HEK293 (cell line): ENCODE measurements at regions not wholly inside any gene's neighbourhood (a gene's known extent, or its start where the extent isn't known, plus 50 kb on each side); places are given as distances from the start of the nearest gene placed in this dataset.

Experiments used
- CTCF ChIA-PET: fragments of 350-600 bp; formaldehyde crosslinking; extraction: SDS; loops from one replicate; lab custom pipeline; 2021; ENCODE audit warnings: antibody characterized with exemption; lab: Yijun Ruan, JAX
- POLR2A ChIA-PET: fragments of 300-600 bp; formaldehyde crosslinking; extraction: SDS; loops from one replicate; lab custom pipeline; 2020; ENCODE audit warnings: antibody characterized with exemption, inconsistent platforms; lab: Yijun Ruan, JAX
- H3K27ac ChIP-seq: fragments of 200-500 bp; sonication (Bioruptor generic); 2 replicates; pipeline ENCODE4 v1.5.1; 2014; ENCODE audit warnings: low read depth, low read length, control low read depth, inconsistent platforms; ENCODE audit errors: extremely low read depth
- H3K36me3 ChIP-seq, 2 experiments: fragments of 200-500 bp in 1 of 2; sonication (Bioruptor generic) in 1 of 2; 1 replicate in 1 of 2; 2 replicates in 1 of 2; pipeline ENCODE4 v1.5.1; 2014 to 2017; ENCODE audit warnings: inconsistent platforms in 2 of 2, low read length in 2 of 2; ENCODE audit not compliant: control insufficient read depth in 2 of 2, insufficient read depth in 1 of 2
- H3K4me1 ChIP-seq: fragments of 200-500 bp; sonication (Bioruptor generic); 2 replicates; pipeline ENCODE4 v1.5.1; 2014; ENCODE audit warnings: mild to moderate bottlenecking, low read length, inconsistent platforms; ENCODE audit not compliant: control insufficient read depth, insufficient read depth
- H3K4me3 ChIP-seq: 2 replicates; pipeline ENCODE4 v1.5.1; 2011; ENCODE audit warnings: low read depth, mild to moderate bottlenecking, control low read depth, low read length, moderate library complexity
- H3K9me3 ChIP-seq: fragments of 200-500 bp; sonication (Bioruptor generic); 2 replicates; pipeline ENCODE4 v1.5.1; 2014; ENCODE audit warnings: low read depth, low read length, inconsistent platforms; ENCODE audit not compliant: control insufficient read depth, insufficient read depth
- FEZF1 ChIP-seq: fragments of 450-650 bp; formaldehyde crosslinking; IDR thresholded peaks from 2 replicates; pipeline ENCODE4 v1.5.1; 2016; ENCODE audit warnings: missing biosample characterization, missing genetic modification characterization
- GFI1B ChIP-seq: fragments of 450-650 bp; formaldehyde crosslinking; IDR thresholded peaks from 2 replicates; pipeline ENCODE4 v1.5.1; 2016; ENCODE audit warnings: missing biosample characterization, missing genetic modification characterization
- GLIS1 ChIP-seq: fragments of 450-650 bp; formaldehyde crosslinking; IDR thresholded peaks from 2 replicates; pipeline ENCODE4 v1.5.1; 2016; ENCODE audit warnings: missing biosample characterization, missing genetic modification characterization
- HOXA7 ChIP-seq: sonication (generic); formaldehyde crosslinking; IDR thresholded peaks from 2 replicates; pipeline ENCODE4 v1.8.1; 2022; ENCODE audit warnings: missing genetic modification reagents, borderline replicate concordance
- HOXD13 ChIP-seq: sonication (generic); formaldehyde crosslinking; IDR thresholded peaks from 2 replicates; pipeline ENCODE4 v1.8.0; 2022; ENCODE audit warnings: missing genetic modification reagents, borderline replicate concordance
- KLF17 ChIP-seq: fragments of 450-650 bp; formaldehyde crosslinking; IDR thresholded peaks from 2 replicates; pipeline ENCODE4 v1.5.1; 2016; ENCODE audit warnings: missing biosample characterization, missing genetic modification characterization
- MZF1 ChIP-seq: fragments of 450-650 bp; formaldehyde crosslinking; IDR thresholded peaks from 2 replicates; pipeline ENCODE4 v1.5.1; 2017; ENCODE audit warnings: missing biosample characterization, missing genetic modification characterization, borderline replicate concordance
- YY1 ChIP-seq: fragments of 450-650 bp; formaldehyde crosslinking; IDR thresholded peaks from 2 replicates; pipeline ENCODE4 v1.5.1; 2018; ENCODE audit warnings: missing biosample characterization, missing genetic modification characterization
- ZBTB48 ChIP-seq: fragments of 450-650 bp; formaldehyde crosslinking; IDR thresholded peaks from 2 replicates; pipeline ENCODE4 v1.5.1; 2016; ENCODE audit warnings: missing biosample characterization, missing genetic modification characterization
- ZNF202 ChIP-seq: fragments of 450-650 bp; formaldehyde crosslinking; IDR thresholded peaks from 2 replicates; pipeline ENCODE4 v1.5.1; 2016; ENCODE audit warnings: missing biosample characterization, missing genetic modification characterization, borderline replicate concordance
- ZNF211 ChIP-seq: fragments of 450-650 bp; formaldehyde crosslinking; IDR thresholded peaks from 2 replicates; pipeline ENCODE4 v1.5.1; 2016; ENCODE audit warnings: low read depth, missing biosample characterization, missing genetic modification characterization
- ZNF23 ChIP-seq: fragments of 450-650 bp; formaldehyde crosslinking; IDR thresholded peaks from 2 replicates; pipeline ENCODE4 v1.5.1; 2016; ENCODE audit warnings: missing biosample characterization, missing genetic modification characterization, borderline replicate concordance
- ZNF391 ChIP-seq: fragments of 450-650 bp; formaldehyde crosslinking; IDR thresholded peaks from 2 replicates; pipeline ENCODE4 v1.5.1; 2016; ENCODE audit warnings: low read depth, missing biosample characterization, missing genetic modification characterization, borderline replicate concordance
- ZNF394 ChIP-seq: fragments of 450-650 bp; formaldehyde crosslinking; IDR thresholded peaks from 2 replicates; pipeline ENCODE4 v1.5.1; 2016; ENCODE audit warnings: missing biosample characterization, missing genetic modification characterization, mild to moderate bottlenecking, moderate library complexity, borderline replicate concordance
- ZNF423 ChIP-seq: fragments of 450-650 bp; formaldehyde crosslinking; IDR thresholded peaks from 2 replicates; pipeline ENCODE4 v1.5.1; 2016; ENCODE audit warnings: missing biosample characterization, missing genetic modification characterization
- ZNF510 ChIP-seq: fragments of 450-650 bp; formaldehyde crosslinking; IDR thresholded peaks from 2 replicates; pipeline ENCODE4 v1.5.1; 2018; ENCODE audit warnings: mild to moderate bottlenecking, missing genetic modification characterization, missing biosample characterization; ENCODE audit not compliant: insufficient replicate concordance
- ZNF580 ChIP-seq: fragments of 450-650 bp; formaldehyde crosslinking; IDR thresholded peaks from 2 replicates; pipeline ENCODE4 v1.5.1; 2016; ENCODE audit warnings: missing biosample characterization, missing genetic modification characterization
- ZNF610 ChIP-seq: fragments of 450-650 bp; formaldehyde crosslinking; IDR thresholded peaks from 2 replicates; pipeline ENCODE4 v1.5.1; 2016; ENCODE audit warnings: missing biosample characterization, missing genetic modification characterization, borderline replicate concordance
- ZNF645 ChIP-seq: fragments of 450-650 bp; formaldehyde crosslinking; IDR thresholded peaks from 2 replicates; pipeline ENCODE4; 2016; ENCODE audit warnings: missing biosample characterization, missing genetic modification characterization
- ZNF791 ChIP-seq: fragments of 450-650 bp; formaldehyde crosslinking; IDR thresholded peaks from 2 replicates; pipeline ENCODE4 v1.5.1; 2016; ENCODE audit warnings: missing biosample characterization, missing genetic modification characterization
- TF ChIP-seq, protein P1 (sequence below): fragments of 450-650 bp; formaldehyde crosslinking; IDR thresholded peaks from 2 replicates; pipeline ENCODE4 v1.5.1; 2016; ENCODE audit warnings: missing biosample characterization, missing genetic modification characterization
- TF ChIP-seq, protein P2 (sequence below): fragments of 450-650 bp; IDR thresholded peaks from 2 replicates; pipeline ENCODE4 v1.5.1; 2018; ENCODE audit warnings: missing biosample characterization, mild to moderate bottlenecking, missing genetic modification characterization
- TF ChIP-seq, protein P3 (sequence below): fragments of 450-650 bp; formaldehyde crosslinking; IDR thresholded peaks from 2 replicates; pipeline ENCODE4 v1.5.1; 2016; ENCODE audit warnings: missing biosample characterization, missing genetic modification characterization, low read depth
- TF ChIP-seq, protein P4 (sequence below): fragments of 450-650 bp; formaldehyde crosslinking; IDR thresholded peaks from 2 replicates; pipeline ENCODE4 v1.5.1; 2017; ENCODE audit warnings: missing biosample characterization, missing genetic modification characterization

DNA sequence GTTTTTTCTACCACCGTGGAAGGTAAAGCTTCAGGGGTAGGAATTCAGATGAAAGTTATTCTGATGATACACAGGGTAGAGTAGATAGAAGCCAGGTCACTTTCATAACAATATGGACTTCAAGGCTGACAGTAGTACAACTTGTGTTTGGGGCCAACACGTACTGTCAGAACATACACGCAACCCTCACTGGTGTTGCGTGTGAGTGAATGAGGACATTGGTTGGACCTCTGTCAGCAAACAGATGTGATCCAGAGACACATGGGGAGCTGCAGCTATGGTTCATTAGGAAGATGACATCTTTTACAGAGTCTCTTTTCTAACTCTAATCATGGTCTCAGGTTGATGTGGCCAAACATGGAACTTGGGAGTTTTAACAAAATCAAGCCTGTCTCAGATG, 70.1 kb upstream of the MOCS2 start:
- Histone ChIP-seq H3K36me3 (no peaks in the 10 kb centered on the region), H3K4me3 (no peak overlapping the region), H3K4me1 (no peaks in the 10 kb centered on the region), H3K9me3 (no peaks in the 10 kb centered on the region), H3K27ac (no peak overlapping the region)
- CTCF ChIA-PET = no interaction called here
- POLR2A ChIA-PET = no interaction called here
- TF ChIP-seq ZNF211 = no peak
- no peak for TF ChIP-seq ZNF423 (tag by site-specific recombination)
- no peak for TF ChIP-seq YY1
- no peak for TF ChIP-seq HOXD13 (CRISPR knock-in tag)
- TF ChIP-seq ZNF580 = no peak

DNA sequence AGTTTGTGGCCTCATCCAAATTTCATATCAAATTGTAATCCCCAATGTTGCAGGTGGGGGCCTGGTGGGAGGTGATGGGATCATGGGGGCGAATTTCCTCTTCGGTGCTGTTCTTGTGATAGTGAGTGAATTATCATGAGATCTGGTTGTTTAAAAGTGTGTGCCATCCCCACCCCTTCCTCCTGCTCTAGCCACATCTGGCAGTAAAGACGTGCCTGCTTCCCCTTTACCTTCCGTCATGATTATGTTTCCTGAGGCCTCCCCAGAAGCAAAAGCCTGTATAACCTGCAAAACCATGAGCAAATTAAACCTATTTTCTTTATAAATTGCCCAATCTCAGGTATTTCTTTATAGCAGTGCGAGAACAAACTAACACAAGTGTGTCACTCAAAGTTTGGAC, 71.0 kb upstream of the MOCS2 start:
- TF ChIP-seq HOXA7 = no peak
- TF ChIP-seq KLF17 = no peak
- TF ChIP-seq, protein P1, sequence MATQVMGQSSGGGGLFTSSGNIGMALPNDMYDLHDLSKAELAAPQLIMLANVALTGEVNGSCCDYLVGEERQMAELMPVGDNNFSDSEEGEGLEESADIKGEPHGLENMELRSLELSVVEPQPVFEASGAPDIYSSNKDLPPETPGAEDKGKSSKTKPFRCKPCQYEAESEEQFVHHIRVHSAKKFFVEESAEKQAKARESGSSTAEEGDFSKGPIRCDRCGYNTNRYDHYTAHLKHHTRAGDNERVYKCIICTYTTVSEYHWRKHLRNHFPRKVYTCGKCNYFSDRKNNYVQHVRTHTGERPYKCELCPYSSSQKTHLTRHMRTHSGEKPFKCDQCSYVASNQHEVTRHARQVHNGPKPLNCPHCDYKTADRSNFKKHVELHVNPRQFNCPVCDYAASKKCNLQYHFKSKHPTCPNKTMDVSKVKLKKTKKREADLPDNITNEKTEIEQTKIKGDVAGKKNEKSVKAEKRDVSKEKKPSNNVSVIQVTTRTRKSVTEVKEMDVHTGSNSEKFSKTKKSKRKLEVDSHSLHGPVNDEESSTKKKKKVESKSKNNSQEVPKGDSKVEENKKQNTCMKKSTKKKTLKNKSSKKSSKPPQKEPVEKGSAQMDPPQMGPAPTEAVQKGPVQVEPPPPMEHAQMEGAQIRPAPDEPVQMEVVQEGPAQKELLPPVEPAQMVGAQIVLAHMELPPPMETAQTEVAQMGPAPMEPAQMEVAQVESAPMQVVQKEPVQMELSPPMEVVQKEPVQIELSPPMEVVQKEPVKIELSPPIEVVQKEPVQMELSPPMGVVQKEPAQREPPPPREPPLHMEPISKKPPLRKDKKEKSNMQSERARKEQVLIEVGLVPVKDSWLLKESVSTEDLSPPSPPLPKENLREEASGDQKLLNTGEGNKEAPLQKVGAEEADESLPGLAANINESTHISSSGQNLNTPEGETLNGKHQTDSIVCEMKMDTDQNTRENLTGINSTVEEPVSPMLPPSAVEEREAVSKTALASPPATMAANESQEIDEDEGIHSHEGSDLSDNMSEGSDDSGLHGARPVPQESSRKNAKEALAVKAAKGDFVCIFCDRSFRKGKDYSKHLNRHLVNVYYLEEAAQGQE (tag by site-specific recombination) = no peak
- TF ChIP-seq, protein P2, sequence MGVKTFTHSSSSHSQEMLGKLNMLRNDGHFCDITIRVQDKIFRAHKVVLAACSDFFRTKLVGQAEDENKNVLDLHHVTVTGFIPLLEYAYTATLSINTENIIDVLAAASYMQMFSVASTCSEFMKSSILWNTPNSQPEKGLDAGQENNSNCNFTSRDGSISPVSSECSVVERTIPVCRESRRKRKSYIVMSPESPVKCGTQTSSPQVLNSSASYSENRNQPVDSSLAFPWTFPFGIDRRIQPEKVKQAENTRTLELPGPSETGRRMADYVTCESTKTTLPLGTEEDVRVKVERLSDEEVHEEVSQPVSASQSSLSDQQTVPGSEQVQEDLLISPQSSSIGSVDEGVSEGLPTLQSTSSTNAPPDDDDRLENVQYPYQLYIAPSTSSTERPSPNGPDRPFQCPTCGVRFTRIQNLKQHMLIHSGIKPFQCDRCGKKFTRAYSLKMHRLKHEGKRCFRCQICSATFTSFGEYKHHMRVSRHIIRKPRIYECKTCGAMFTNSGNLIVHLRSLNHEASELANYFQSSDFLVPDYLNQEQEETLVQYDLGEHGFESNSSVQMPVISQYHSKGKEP (tag by site-specific recombination) = no peak
- no peak for TF ChIP-seq ZNF391 (tag by site-specific recombination)
- TF ChIP-seq FEZF1 (tag by site-specific recombination) = no peak
- TF ChIP-seq MZF1 (tag by site-specific recombination) = no peak
- TF ChIP-seq GLIS1 (tag by site-specific recombination) = no peak
- no peak for TF ChIP-seq ZNF510
- TF ChIP-seq, protein P3, sequence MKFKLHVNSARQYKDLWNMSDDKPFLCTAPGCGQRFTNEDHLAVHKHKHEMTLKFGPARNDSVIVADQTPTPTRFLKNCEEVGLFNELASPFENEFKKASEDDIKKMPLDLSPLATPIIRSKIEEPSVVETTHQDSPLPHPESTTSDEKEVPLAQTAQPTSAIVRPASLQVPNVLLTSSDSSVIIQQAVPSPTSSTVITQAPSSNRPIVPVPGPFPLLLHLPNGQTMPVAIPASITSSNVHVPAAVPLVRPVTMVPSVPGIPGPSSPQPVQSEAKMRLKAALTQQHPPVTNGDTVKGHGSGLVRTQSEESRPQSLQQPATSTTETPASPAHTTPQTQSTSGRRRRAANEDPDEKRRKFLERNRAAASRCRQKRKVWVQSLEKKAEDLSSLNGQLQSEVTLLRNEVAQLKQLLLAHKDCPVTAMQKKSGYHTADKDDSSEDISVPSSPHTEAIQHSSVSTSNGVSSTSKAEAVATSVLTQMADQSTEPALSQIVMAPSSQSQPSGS (tag by site-specific recombination) = no peak
- no peak for TF ChIP-seq GFI1B (tag by site-specific recombination)
- no peak for TF ChIP-seq ZNF645 (tag by site-specific recombination)
- TF ChIP-seq, protein P4, sequence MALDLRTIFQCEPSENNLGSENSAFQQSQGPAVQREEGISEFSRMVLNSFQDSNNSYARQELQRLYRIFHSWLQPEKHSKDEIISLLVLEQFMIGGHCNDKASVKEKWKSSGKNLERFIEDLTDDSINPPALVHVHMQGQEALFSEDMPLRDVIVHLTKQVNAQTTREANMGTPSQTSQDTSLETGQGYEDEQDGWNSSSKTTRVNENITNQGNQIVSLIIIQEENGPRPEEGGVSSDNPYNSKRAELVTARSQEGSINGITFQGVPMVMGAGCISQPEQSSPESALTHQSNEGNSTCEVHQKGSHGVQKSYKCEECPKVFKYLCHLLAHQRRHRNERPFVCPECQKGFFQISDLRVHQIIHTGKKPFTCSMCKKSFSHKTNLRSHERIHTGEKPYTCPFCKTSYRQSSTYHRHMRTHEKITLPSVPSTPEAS = no peak
- no peak for TF ChIP-seq ZNF211
- TF ChIP-seq ZBTB48 (tag by site-specific recombination) = no peak
- TF ChIP-seq ZNF202 (tag by site-specific recombination) = no peak
- no peak for TF ChIP-seq ZNF23 (tag by site-specific recombination)
- TF ChIP-seq ZNF610 = no peak
- no peak for TF ChIP-seq ZNF791 (tag by site-specific recombination)
- TF ChIP-seq ZNF394 (tag by site-specific recombination) = no peak
- TF ChIP-seq, all 188 proteins: peak for 0
- H3K36me3 ChIP-seq = no peaks in the 10 kb centered on the region
- ChIA-PET POLR2A (no interaction called here), CTCF (no interaction called here)
- H3K27ac ChIP-seq = no peak overlapping the region
- no peaks in the 10 kb centered on the region for H3K4me1 ChIP-seq
- H3K4me3 ChIP-seq = no peak overlapping the region
- H3K9me3 ChIP-seq = no peaks in the 10 kb centered on the region
